K562 (cell line): ENCODE measurements at regions not wholly inside any gene's neighbourhood (a gene's known extent, or its start where the extent isn't known, plus 50 kb on each side); places are given as distances from the start of the nearest gene placed in this dataset.

Experiments used
- ARHGAP35 ChIP-seq: fragments of 450-650 bp; IDR thresholded peaks from 2 replicates; pipeline ENCODE4 v1.6.1; 2018; ENCODE audit not compliant: partially characterized antibody
- CBFA2T3 ChIP-seq: fragments of 450-650 bp; IDR thresholded peaks from 2 replicates; pipeline ENCODE4 v1.6.1; 2017
- CBX2 ChIP-seq: fragments of 200-600 bp; sonication (generic); IDR thresholded peaks from one replicate; pipeline ENCODE4 v1.6.1; 2012; ENCODE audit warnings: mild to moderate bottlenecking, low read length, inconsistent platforms; ENCODE audit not compliant: insufficient read depth, poor library complexity, severe bottlenecking
- CCAR2 ChIP-seq: fragments of 200-400 bp; formaldehyde crosslinking; IDR thresholded peaks from 2 replicates; pipeline ENCODE4 v1.6.1; 2017; ENCODE audit warnings: mild to moderate bottlenecking, low read depth, low read length
- MAZ ChIP-seq, 2 experiments: fragments of 450-650 bp in 1 of 2; sonication (generic) in 1 of 2; formaldehyde crosslinking; IDR thresholded peaks in 1 of 2; conservative IDR thresholded peaks in 1 of 2; 2 replicates each; pipeline versions ENCODE4 v1.4.0 to v1.5.0; 2020; ENCODE audit warnings: mild to moderate bottlenecking in 1 of 2, missing genetic modification reagents in 1 of 2
- NFATC3 ChIP-seq: fragments of 450-650 bp; IDR thresholded peaks from 2 replicates; pipeline ENCODE4 v1.6.1; 2017; ENCODE audit warnings: mild to moderate bottlenecking
- PCBP2 ChIP-seq: fragments of 200-400 bp; formaldehyde crosslinking; IDR thresholded peaks from 2 replicates; pipeline ENCODE4 v1.6.1; 2018; ENCODE audit warnings: low read length, low read depth, mild to moderate bottlenecking, moderate library complexity; ENCODE audit not compliant: poor library complexity, severe bottlenecking
- POLR2A ChIP-seq: fragments of 450-650 bp; conservative IDR thresholded peaks from 2 replicates; pipeline ENCODE4 v1.6.1; 2016
- POLR3G ChIP-seq: IDR thresholded peaks from 2 replicates; pipeline ENCODE4 v1.6.1; 2011; ENCODE audit not compliant: insufficient read length, insufficient replicate concordance; ENCODE audit errors: extremely low read depth
- TAL1 ChIP-seq: fragments of 450-650 bp; IDR thresholded peaks from 2 replicates; pipeline ENCODE4 v1.6.1; 2016; ENCODE audit warnings: mild to moderate bottlenecking
- TEAD4 ChIP-seq, 2 experiments: sonication (generic) in 1 of 2; formaldehyde crosslinking in 1 of 2; IDR thresholded peaks; 2 replicates each; pipeline versions ENCODE4 v1.6.1 to v1.8.0; 2012 to 2022; ENCODE audit warnings: borderline replicate concordance in 1 of 2, inconsistent platforms in 1 of 2, low read length in 1 of 2, mild to moderate bottlenecking in 1 of 2, missing genetic modification reagents in 1 of 2
- ZNF354B ChIP-seq: fragments of 250-450 bp; sonication (Bioruptor Pico); IDR thresholded peaks from 2 replicates; pipeline ENCODE4 v1.4.0; 2020
- TF ChIP-seq, protein P1 (sequence below): sonication (generic); formaldehyde crosslinking; IDR thresholded peaks from 2 replicates; pipeline ENCODE4 v1.8.1; 2023; ENCODE audit warnings: mild to moderate bottlenecking, missing genetic modification reagents
- TF ChIP-seq, protein P2 (sequence below): conservative IDR thresholded peaks from 2 replicates; pipeline ENCODE4 v1.6.1; 2011; ENCODE audit warnings: low read depth, mild to moderate bottlenecking, low read length; ENCODE audit not compliant: control insufficient read depth
- TF ChIP-seq, protein P3 (sequence below): sonication (generic); formaldehyde crosslinking; IDR thresholded peaks from 2 replicates; pipeline ENCODE4 v1.8.0; 2022; ENCODE audit warnings: mild to moderate bottlenecking, missing genetic modification reagents
- TF ChIP-seq, protein P4 (sequence below): IDR thresholded peaks from 2 replicates; pipeline ENCODE4 v1.6.1; 2014; ENCODE audit warnings: antibody characterized with exemption
- TF ChIP-seq, protein P5 (sequence below): sonication (generic); formaldehyde crosslinking; IDR thresholded peaks from 2 replicates; pipeline ENCODE4 v1.4.0; 2020; ENCODE audit warnings: mild to moderate bottlenecking, missing genetic modification reagents
- TF ChIP-seq, protein P6 (sequence below): fragments of 250-450 bp; sonication (Bioruptor Pico); IDR thresholded peaks from 2 replicates; pipeline ENCODE4 v1.5.1; 2021; ENCODE audit warnings: mild to moderate bottlenecking
- TF ChIP-seq, protein P7 (sequence below): fragments of 250-450 bp; sonication (Bioruptor Pico); IDR thresholded peaks from 2 replicates; pipeline ENCODE4 v1.5.0; 2021

DNA sequence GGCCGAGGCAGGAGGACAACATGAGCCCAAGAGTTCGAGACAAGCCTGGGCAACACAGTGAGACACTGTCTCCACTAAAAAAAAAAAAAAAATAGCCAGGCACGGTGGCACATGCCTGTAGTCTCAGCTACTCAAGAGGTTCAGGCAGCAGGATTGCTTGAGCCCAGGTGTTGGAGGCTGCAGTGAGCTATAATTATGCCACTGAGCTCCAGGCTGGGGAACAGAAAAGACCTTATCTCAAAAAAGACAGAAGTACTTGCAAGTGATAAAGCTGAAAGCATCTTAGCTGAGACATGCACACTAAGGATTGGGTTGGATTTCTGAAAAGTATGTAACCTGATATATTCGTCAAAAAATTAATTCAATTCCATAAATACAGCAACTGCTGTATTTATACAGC, 68.4 kb downstream of the PPP1R3C start (continued):
- TF ChIP-seq, protein P1, sequence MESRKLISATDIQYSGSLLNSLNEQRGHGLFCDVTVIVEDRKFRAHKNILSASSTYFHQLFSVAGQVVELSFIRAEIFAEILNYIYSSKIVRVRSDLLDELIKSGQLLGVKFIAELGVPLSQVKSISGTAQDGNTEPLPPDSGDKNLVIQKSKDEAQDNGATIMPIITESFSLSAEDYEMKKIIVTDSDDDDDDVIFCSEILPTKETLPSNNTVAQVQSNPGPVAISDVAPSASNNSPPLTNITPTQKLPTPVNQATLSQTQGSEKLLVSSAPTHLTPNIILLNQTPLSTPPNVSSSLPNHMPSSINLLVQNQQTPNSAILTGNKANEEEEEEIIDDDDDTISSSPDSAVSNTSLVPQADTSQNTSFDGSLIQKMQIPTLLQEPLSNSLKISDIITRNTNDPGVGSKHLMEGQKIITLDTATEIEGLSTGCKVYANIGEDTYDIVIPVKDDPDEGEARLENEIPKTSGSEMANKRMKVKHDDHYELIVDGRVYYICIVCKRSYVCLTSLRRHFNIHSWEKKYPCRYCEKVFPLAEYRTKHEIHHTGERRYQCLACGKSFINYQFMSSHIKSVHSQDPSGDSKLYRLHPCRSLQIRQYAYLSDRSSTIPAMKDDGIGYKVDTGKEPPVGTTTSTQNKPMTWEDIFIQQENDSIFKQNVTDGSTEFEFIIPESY (CRISPR knock-in tag): no peak
- TF ChIP-seq, protein P2, sequence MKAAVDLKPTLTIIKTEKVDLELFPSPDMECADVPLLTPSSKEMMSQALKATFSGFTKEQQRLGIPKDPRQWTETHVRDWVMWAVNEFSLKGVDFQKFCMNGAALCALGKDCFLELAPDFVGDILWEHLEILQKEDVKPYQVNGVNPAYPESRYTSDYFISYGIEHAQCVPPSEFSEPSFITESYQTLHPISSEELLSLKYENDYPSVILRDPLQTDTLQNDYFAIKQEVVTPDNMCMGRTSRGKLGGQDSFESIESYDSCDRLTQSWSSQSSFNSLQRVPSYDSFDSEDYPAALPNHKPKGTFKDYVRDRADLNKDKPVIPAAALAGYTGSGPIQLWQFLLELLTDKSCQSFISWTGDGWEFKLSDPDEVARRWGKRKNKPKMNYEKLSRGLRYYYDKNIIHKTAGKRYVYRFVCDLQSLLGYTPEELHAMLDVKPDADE: no peak
- peak; percentile 45; the same call in 1 of the 2 replicates for TF ChIP-seq TAL1
- no peak for TF ChIP-seq PCBP2
- no peak for TF ChIP-seq POLR3G
- no peak for TF ChIP-seq CBX2
- TF ChIP-seq, protein P3, sequence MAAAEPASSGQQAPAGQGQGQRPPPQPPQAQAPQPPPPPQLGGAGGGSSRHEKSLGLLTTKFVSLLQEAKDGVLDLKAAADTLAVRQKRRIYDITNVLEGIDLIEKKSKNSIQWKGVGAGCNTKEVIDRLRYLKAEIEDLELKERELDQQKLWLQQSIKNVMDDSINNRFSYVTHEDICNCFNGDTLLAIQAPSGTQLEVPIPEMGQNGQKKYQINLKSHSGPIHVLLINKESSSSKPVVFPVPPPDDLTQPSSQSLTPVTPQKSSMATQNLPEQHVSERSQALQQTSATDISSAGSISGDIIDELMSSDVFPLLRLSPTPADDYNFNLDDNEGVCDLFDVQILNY: no peak
- TF ChIP-seq, protein P4, sequence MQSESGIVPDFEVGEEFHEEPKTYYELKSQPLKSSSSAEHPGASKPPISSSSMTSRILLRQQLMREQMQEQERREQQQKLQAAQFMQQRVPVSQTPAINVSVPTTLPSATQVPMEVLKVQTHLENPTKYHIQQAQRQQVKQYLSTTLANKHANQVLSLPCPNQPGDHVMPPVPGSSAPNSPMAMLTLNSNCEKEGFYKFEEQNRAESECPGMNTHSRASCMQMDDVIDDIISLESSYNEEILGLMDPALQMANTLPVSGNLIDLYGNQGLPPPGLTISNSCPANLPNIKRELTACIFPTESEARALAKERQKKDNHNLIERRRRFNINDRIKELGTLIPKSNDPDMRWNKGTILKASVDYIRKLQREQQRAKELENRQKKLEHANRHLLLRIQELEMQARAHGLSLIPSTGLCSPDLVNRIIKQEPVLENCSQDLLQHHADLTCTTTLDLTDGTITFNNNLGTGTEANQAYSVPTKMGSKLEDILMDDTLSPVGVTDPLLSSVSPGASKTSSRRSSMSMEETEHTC: no peak
- TF ChIP-seq, protein P5, sequence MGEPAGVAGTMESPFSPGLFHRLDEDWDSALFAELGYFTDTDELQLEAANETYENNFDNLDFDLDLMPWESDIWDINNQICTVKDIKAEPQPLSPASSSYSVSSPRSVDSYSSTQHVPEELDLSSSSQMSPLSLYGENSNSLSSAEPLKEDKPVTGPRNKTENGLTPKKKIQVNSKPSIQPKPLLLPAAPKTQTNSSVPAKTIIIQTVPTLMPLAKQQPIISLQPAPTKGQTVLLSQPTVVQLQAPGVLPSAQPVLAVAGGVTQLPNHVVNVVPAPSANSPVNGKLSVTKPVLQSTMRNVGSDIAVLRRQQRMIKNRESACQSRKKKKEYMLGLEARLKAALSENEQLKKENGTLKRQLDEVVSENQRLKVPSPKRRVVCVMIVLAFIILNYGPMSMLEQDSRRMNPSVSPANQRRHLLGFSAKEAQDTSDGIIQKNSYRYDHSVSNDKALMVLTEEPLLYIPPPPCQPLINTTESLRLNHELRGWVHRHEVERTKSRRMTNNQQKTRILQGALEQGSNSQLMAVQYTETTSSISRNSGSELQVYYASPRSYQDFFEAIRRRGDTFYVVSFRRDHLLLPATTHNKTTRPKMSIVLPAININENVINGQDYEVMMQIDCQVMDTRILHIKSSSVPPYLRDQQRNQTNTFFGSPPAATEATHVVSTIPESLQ (CRISPR knock-in tag): no peak
- TF ChIP-seq, protein P6, sequence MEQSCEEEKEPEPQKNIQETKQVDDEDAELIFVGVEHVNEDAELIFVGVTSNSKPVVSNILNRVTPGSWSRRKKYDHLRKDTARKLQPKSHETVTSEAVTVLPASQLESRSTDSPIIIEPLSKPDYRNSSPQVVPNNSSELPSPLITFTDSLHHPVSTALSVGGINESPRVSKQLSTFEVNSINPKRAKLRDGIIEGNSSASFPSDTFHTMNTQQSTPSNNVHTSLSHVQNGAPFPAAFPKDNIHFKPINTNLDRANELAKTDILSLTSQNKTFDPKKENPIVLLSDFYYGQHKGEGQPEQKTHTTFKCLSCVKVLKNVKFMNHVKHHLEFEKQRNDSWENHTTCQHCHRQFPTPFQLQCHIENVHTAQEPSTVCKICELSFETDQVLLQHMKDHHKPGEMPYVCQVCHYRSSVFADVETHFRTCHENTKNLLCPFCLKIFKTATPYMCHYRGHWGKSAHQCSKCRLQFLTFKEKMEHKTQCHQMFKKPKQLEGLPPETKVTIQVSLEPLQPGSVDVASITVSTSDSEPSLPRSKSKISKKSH (CRISPR knock-in tag): no peak
- TF ChIP-seq ARHGAP35: no peak
- TF ChIP-seq CCAR2: no peak
- no peak for TF ChIP-seq POLR2A
- no peak for TF ChIP-seq NFATC3
- no peak for TF ChIP-seq MAZ (CRISPR knock-in tag; conservative IDR thresholded peaks at IDR 0.05 in 1 of 2, IDR thresholded peaks at IDR 0.05 in 1 of 2)
- TF ChIP-seq ZNF354B (CRISPR knock-in tag): no peak
- TF ChIP-seq TEAD4 (IDR thresholded peaks at IDR 0.05; ENCODE audit: low read length): peak; percentile 26; the same call in 1 of the 2 replicates
- no peak for TF ChIP-seq TEAD4 (CRISPR knock-in tag; IDR thresholded peaks at IDR 0.05; ENCODE audit: borderline replicate concordance)
- TF ChIP-seq CBFA2T3: peak; percentile 52
- TF ChIP-seq, protein P7, sequence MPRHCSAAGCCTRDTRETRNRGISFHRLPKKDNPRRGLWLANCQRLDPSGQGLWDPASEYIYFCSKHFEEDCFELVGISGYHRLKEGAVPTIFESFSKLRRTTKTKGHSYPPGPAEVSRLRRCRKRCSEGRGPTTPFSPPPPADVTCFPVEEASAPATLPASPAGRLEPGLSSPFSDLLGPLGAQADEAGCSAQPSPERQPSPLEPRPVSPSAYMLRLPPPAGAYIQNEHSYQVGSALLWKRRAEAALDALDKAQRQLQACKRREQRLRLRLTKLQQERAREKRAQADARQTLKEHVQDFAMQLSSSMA (CRISPR knock-in tag): no peak
